DMS153 (cell line): ENCODE measurements at regions not wholly inside any gene's neighbourhood (a gene's known extent, or its start where the extent isn't known, plus 50 kb on each side); places are given as distances from the start of the nearest gene placed in this dataset.

Source experiments
- DNase-seq: peaks from one replicate; lab custom pipeline; 2025; lab: John Stamatoyannopoulos, UW

DNA sequence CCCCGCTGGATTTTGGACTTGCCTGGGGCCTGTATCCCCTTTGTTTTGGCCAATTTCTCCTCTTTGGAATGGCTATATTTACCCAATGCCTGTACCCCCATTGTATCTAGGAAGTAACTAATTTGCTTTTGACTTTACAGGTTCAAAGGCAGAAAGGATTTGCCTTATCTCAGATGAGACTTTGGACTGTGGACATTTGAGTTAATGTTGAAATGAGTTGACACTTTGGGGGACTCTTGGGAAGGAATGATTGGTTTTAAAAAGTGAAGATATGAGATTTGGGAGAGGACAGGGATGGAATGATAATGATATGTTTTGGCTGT is 1220.3 kb upstream of the CITED2 start:
- no peak for DNase-seq

DNA sequence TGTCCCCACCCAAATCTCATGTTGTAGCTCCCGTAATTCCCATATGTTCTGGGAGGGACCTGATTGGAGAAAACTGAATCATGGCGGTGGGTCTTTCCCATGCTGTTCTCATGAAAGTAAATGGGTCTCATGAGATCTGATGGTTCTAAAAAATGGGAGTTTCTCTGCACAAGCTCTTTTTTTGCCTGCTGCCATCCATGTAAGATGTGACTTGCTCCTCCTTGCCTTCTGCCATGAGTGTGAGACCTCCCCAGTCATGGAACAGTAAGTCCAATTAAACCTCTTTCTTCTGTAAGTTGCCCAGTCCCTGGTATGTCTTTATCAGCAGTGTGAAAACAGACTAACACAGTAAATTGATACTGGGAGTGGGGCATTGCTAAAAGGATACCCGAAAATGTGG is 1218.4 kb upstream of the CITED2 start:
- no peak for DNase-seq

GRCh38 chr6:140590641-140591040 is 1216.2 kb upstream of the CITED2 start:
- DNase-seq, result no peak

DNA sequence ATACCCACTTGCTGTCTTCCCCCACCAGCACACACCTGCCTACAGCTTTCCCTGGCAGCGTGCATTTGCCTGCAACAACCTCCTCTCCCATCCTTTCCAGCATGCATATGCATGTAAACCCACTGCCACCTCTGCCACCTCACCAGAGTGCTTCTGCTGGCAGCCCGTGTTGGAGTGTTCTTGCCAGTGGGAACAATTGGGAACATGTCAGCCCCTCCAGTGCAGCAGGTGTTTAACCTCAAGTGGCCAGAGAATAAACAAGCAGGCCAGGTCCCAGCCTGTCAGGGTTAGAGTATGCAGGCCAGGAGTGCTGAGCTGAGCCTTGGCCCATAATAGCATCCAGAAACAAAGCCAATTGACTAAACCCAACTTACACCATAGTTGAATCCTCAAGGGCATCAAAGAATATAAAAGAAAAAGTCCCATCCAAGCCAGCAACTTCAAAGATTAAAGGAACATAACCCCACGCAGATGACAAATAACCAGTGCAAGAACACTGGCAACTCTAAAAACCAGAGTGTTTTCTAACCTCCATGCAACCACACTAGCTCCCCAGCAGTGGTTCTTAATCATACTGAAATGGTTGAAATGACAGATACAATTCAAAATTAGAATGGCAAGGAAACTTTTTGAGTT is 1212.1 kb upstream of the CITED2 start:
- DNase-seq, result peak; percentile 94

DNA sequence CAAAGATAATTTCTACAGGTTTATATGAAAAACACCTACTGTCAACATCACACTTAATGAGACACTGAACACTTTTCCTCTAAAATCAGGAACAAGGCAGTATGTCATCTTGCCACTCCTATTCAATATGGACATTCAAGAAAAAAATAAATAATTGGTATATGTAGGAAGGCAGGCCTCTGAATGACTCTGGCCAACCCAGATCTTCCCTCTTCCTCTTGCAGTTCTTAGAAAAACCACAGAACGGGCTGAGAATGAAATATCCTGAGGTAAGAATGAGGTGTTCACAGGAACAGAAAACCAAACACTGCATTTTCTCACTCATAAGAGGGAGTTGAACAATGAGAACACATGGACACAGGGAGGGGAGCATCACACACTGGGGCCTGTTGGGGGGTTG is 1207.2 kb upstream of the CITED2 start:
- no peak for DNase-seq

GRCh38 chr6:140579918-140580317 is 1205.5 kb upstream of the CITED2 start:
- no peak for DNase-seq

- no peak for DNase-seq
Measured at GRCh38 chr6:140576004-140576555, 1201.6 kb upstream of the CITED2 start.

- DNase-seq, result no peak
Measured at GRCh38 chr6:140572867-140573266, 1198.4 kb upstream of the CITED2 start.

- DNase-seq, result no peak
Measured at GRCh38 chr6:140572129-140572528, 1197.7 kb upstream of the CITED2 start.

GRCh38 chr6:140571145-140571544 is 1196.7 kb upstream of the CITED2 start:
- no peak for DNase-seq

- DNase-seq, result no peak
Measured at GRCh38 chr6:140567466-140567865, 1193.0 kb upstream of the CITED2 start.

DNA sequence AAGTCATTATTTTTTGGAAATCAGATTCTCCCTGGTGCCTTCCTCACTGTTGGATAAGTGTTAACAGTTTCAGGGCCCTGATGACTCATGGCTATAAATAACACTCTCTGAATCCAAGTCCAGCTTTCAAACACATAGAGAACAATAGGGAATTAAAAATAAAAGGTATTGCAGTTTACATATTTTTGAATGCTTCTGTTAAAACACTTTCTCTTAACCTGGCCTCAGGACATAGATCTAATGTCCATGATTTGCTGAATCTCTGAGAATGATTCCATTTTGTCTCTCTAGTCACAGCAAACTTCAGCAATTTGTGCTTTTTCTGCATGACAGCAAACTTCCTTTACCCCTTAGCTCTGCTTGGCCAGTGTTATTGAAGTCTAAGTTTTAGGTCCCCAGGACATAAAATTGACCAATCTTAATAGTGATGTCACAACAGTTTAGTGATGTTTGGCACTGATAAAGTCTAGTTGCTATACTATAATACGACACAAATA is 1192.4 kb upstream of the CITED2 start:
- peak; percentile 43 for DNase-seq

GRCh38 chr6:140563728-140564127 is 1189.3 kb upstream of the CITED2 start:
- no peak for DNase-seq

DNA sequence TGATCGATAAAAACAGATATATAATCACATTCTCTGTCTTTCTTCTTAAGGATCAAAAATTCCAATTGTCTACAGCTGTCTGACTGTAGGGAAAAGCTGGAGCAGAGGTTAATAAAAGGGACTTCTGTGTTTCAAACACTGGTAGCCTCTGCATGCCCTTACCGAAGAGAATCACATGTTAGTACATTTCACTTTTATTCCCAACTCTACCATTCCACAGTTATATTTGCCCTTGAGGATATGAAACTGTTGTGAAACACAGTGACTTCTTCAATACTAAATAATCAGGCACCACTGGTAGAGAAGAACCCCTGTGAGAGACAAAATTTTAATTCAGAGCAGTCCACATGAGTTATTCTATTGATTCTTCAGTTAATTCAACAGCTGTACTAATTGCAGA is 1187.3 kb upstream of the CITED2 start:
- DNase-seq, result no peak

DNA sequence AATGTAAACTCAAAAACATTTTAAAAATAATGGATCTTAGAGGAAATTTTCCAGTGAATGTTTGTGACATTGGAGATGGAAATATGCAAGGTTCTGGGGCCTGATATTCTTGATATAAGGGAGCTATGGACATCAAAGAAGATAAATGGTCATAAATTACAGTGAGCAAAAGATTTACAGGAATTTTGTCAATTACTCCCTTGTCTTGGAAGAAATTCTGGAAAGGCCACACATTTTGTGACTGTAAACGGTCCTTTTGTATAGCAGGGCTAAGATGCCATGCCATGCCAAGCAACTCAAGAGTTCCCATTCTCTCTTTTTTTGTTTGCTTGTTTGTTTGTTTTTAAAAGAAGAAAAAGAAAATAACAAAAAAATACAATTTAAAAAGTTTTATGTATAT is 1186.2 kb upstream of the CITED2 start:
- no peak for DNase-seq

GRCh38 chr6:140559458-140559857 is 1185.0 kb upstream of the CITED2 start:
- no peak for DNase-seq

GRCh38 chr6:140554421-140554820 is 1180.0 kb upstream of the CITED2 start:
- no peak for DNase-seq

DNA sequence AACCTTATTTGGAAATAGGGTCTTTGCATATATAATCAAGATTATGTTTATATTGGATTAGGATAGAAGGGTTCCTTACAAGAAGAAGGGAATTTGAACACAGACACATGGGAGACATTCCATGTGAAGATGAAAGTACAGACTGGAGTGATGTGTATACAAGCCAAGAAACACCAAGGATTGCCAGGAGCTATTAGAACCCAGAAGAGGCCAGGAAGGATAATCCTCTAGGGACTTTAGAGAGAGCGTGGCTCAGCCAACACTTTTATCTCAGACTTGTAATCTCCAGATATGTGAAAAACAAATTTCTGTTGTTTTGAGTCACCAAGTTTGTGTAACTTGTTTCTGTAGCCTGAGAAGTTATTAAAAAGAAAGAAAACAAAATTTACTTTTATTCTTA is 1173.9 kb upstream of the CITED2 start:
- no peak for DNase-seq

DNA sequence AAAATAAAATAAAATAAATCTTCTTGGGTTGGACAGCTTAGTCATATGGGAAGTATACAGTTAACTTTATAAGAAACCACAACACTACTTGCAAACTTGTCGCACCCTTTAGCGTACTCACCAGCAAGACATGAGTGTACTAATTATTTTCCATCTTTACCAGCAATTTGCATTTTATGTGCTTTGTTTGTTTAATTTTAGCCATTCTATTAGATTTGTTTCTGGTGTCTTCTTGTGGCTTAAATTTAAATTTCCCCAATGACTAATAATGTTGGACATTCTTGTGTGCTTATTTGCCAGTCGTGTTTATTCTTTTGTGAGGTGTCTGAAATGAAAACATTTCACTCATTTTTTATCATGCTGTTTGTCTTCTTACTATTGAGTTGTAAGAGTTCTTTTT is 1172.2 kb upstream of the CITED2 start:
- DNase-seq, result no peak

- no peak for DNase-seq
Measured at GRCh38 chr6:140544431-140544830, 1170.0 kb upstream of the CITED2 start.

- DNase-seq, result peak; percentile 97
Measured at GRCh38 chr6:140542863-140543262, 1168.4 kb upstream of the CITED2 start.

DNA sequence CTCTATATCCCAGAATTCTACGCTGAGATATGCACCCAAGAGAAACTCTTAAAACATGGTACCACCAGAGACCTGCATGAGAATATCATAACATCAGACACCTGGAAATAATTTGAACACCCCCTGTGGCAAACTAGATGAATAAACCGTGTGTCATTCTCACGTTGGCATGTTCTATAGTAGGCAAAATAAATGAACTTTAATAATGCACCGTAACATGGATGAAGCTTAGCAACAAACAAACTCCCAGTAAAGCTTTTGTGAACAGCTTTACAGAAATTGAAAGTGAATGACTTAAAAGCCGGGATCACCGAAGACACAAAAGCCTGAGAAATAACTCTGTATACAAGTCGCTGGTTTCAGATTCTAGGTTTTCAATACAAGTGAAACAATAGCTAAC is 1166.8 kb upstream of the CITED2 start:
- DNase-seq, result no peak

- no peak for DNase-seq
Measured at GRCh38 chr6:140540743-140541142, 1166.3 kb upstream of the CITED2 start.

DNA sequence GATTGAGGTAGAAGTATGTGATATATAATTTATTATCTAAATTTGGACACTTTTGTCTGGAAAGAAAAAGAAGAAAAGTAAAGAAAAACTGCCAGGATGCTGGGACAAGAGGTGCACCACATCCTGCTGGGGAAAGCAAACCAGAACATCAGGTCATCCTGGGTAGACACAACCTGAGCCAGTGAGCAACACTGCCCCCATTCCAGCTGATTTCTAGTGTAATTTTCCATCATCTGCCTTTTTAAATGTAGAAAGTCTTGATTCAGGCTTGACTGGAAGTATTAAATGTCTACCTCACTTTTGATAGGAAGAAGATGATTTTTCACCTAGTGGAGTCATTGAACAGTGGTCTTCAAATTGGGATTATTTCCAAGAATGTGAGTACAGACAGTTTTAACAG is 1164.5 kb upstream of the CITED2 start:
- DNase-seq, result no peak
